ENCODE measurements at regions not wholly inside any gene's neighbourhood (a gene's known extent, or its start where the extent isn't known, plus 50 kb on each side); places are given as distances from the start of the nearest gene placed in this dataset.

GRCh38 chr5:104016646-104017045, 454.1 kb upstream of the NUDT12 start:
- Histone ChIP-seq H4K8ac (ENCODE audit: low read depth in 2 of 2, low read length in 2 of 2) (no peak overlapping the region), H4K91ac (ENCODE audit: insufficient read depth, low read depth, low read length) (no peak overlapping the region), H3K56ac (ENCODE audit: extremely low read depth, insufficient read depth, low read length) (no peak overlapping the region), H2AK5ac (ENCODE audit: low read depth, low read length) (no peak overlapping the region), H3K23ac (ENCODE audit: low read depth, low read length) (no peak overlapping the region), H3K9me1 (ENCODE audit: insufficient read depth, low read length) (no peaks in the 10 kb centered on the region), H3K9me3 (ENCODE audit: control insufficient read depth, insufficient read depth, low read length) (0 out of 2 replicates have a peak, but pooled peaks cover 2% of the 10 kb centered on the region), H3K4me2 (ENCODE audit: low read depth, low read length) (no peak overlapping the region), H4K5ac (ENCODE audit: low read depth, low read length) (no peak overlapping the region), H3K36me3 (ENCODE audit: control insufficient read depth, insufficient read depth, low read length) (no peaks in the 10 kb centered on the region), H3K14ac (replicated peaks; ENCODE audit: low read depth, low read length) (no peak overlapping the region), H3K27ac (ENCODE audit: insufficient read depth, low read length) (no peak overlapping the region), H2AFZ (replicated peaks; ENCODE audit: low read length, poor library complexity) (no peak overlapping the region), H3K4me3 (ENCODE audit: insufficient read depth, low read depth, low read length) (no peak overlapping the region), H2BK15ac (ENCODE audit: low read depth, low read length) (no peak overlapping the region), H2AK9ac (replicated peaks; ENCODE audit: low read depth, low read length, poor library complexity) (no peak overlapping the region), H2BK20ac (ENCODE audit: low read depth, low read length) (no peak overlapping the region), H3K79me1 (ENCODE audit: low read depth in 1 of 2, low read length in 2 of 2) (no peaks in the 10 kb centered on the region), H3K27me3 (ENCODE audit: control insufficient read depth, insufficient read depth, low read length) (no peaks in the 10 kb centered on the region), H3K18ac (ENCODE audit: low read depth, low read length) (no peak overlapping the region), H3K4me1 (ENCODE audit: control insufficient read depth, insufficient read depth, low read length) (no peaks in the 10 kb centered on the region), H3K4ac (ENCODE audit: low read depth, low read length) (no peak overlapping the region), H4K20me1 (ENCODE audit: insufficient read depth, low read length) (no peaks in the 10 kb centered on the region), H3K9ac (ENCODE audit: low read depth, low read length) (no peak overlapping the region), H2BK5ac (ENCODE audit: low read depth, low read length, poor library complexity, severe bottlenecking) (no peak overlapping the region), H2BK120ac (ENCODE audit: low read depth, low read length) (no peak overlapping the region)
- ChIA-PET POLR2A (ENCODE audit: unreplicated experiment) (no interaction called here), CTCF (no interaction called here)
- ATAC-seq (ENCODE audit: low read depth) (peak; percentile 59), DNase-seq (peak; percentile 72)
- no CpG with 5 or more reads among the region's 3 CpGs for WGBS, 2 experiments (ENCODE audit: extremely low coverage in 2 of 2, insufficient read length in 1 of 2)
- intact Hi-C loops (cut with micrococcal nuclease), result no loop called here
- BruUV-seq (replicated peaks), result no TSS peak
- TF ChIP-seq ELK1 (IDR thresholded peaks at IDR 0.05; ENCODE audit: borderline replicate concordance, low read depth, low read length) (no peak), USF2 (IDR thresholded peaks at IDR 0.05; ENCODE audit: low read depth, low read length) (no peak), MXI1 (IDR thresholded peaks at IDR 0.05; ENCODE audit: borderline replicate concordance, low read depth, low read length) (no peak), MAZ (IDR thresholded peaks at IDR 0.05; ENCODE audit: borderline replicate concordance, low read depth, low read length) (no peak), CEBPB (IDR thresholded peaks at IDR 0.05; ENCODE audit: low read depth, low read length) (no peak), RAD21 (IDR thresholded peaks at IDR 0.05; ENCODE audit: low read length) (no peak), CTCF (conservative IDR thresholded peaks at IDR 0.05; ENCODE audit: low read depth, low read length) (no peak), RCOR1 (IDR thresholded peaks at IDR 0.05; ENCODE audit: insufficient replicate concordance, low read length) (no peak), RFX5 (IDR thresholded peaks at IDR 0.05; ENCODE audit: low read depth, low read length) (no peak), NFE2L2 (IDR thresholded peaks at IDR 0.05; ENCODE audit: low read depth, low read length) (no peak), CHD1 (IDR thresholded peaks at IDR 0.05; ENCODE audit: low read depth, low read length) (no peak), FOS (IDR thresholded peaks at IDR 0.05; ENCODE audit: low read depth, low read length) (no peak), POLR2A (IDR thresholded peaks at IDR 0.05; ENCODE audit: low read depth, low read length) (no peak), BHLHE40 (IDR thresholded peaks at IDR 0.05; ENCODE audit: low read depth, low read length) (no peak), MAFK (IDR thresholded peaks at IDR 0.05; ENCODE audit: low read depth, low read length) (no peak), SMC3 (IDR thresholded peaks at IDR 0.05; ENCODE audit: low read depth, low read length) (no peak)
- dilution Hi-C loops (cut with HindIII; ENCODE audit: low sequenced_read_pairs, unreplicated experiment), result no loop called here
- in situ Hi-C loops (cut with MboI; ENCODE audit: low sequenced_read_pairs), result no loop called here

Data from IMR-90 (cell line).